ENCODE measurements at regions not wholly inside any gene's neighbourhood (a gene's known extent, or its start where the extent isn't known, plus 50 kb on each side); places are given as distances from the start of the nearest gene placed in this dataset.
"Not testable (repeated sequence)": the region's sequence is repeated elsewhere in the genome, so short reads cannot be mapped to it uniquely, and the experiment has no call there.

DNA sequence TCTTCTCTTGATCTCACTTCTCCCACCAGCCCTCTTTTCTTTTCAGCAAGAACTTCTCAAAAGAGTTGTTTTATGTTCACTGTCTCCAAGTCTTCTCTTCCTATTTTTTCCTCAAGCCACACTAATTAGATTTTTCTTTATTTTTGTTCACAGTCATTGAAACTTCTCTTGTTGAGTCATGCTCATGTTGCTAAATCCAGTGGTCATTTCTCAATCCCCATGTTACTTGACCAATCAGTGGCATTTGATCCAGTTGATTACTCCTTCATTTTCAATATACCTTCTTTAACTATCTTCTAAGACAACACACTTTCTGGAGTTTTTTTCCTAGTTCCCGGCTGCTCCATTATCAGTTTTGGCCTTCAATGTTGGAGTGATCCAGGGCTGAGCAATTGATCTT is 103.1 kb upstream of the LSM6 start:
- no peak for DNase-seq

DNA sequence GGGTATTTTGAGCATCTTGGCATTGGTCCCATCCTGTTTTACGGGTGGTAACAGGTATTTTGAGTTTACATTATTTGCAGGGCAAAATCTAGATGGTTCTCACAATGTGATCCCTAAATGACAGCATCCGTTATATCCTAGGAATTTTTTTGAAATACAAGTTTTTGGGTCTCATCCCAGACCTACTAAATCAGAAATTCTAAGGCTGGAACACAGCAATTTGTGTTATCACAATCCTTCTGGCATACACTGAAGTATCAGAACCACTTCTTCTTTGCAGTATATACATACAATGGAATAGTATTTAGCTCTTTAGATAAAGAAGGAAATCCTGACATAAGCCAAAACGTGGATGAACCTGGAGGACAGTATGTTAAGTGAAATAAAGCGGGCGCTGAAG is 104.1 kb upstream of the LSM6 start:
- DNase-seq: no peak

GRCh38 chr4:146063143-146063542 is 112.4 kb upstream of the LSM6 start:
- no peak for DNase-seq

GRCh38 chr4:146062340-146062739 is 113.2 kb upstream of the LSM6 start:
- no peak for DNase-seq

GRCh38 chr4:146061610-146062334 is 113.7 kb upstream of the LSM6 start:
- no peak for DNase-seq

GRCh38 chr4:146059865-146060264 is 115.7 kb upstream of the LSM6 start:
- no peak for DNase-seq

DNA sequence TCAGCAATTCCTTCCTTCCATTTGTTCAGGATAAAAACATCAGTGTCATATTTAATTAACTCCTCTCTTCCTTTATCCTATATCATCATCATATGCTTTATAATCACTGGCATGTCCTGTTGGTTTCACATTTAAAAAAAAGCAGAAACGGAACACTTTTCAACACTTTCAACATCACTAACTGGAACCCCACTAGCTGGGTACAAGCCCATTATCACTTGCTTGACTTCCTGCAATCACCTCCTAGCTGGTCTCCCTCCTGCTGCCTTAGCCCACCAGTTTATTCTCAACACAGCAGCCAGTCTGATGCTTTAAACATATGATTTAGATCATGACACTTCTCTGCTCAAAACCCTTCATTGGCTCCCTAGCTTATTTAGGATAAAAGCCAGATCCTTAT is 116.4 kb upstream of the LSM6 start:
- DNase-seq: no peak

GRCh38 chr4:146058531-146058930 is 117.0 kb upstream of the LSM6 start:
- DNase-seq: no peak

DNA sequence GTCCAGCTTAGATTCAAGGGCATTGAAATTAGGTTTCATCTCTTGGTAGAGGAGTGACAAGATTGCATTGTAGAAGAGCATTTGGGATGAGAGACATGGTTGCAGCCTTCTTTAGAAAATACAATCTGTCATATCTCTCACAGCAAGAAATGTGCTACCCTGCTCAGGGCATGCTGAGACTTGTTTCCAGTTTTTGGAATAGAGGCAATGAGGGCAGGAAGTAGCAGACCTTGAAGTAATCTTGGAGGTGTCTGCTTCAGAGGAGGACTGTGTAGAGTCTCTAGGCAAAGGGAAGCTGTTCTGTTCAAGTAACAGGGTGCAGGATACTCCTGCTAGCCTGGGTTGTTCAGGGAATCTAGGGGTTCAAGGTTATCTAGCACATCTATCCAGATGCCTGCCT is 116.1 kb upstream of the ZNF827 start:
- no peak for DNase-seq

DNA sequence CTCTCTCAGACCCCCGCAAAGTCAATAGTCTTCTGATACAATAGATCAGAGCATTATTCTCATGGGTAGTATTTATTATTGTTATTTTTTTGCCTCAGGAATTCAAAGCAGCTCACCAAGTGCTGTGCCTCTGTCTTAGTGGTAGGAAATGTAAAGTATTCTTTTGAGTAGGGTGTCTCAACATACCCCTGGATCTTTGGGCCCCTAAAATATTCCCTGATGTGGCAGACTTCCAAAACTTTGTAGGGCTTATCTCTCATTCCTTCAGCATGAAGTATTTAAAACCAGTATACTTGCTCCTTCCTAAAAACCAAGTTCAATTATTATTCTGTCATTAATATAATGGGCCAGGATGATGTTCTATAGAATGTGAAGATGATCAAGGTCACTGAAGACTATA is 115.3 kb upstream of the ZNF827 start:
- no peak for DNase-seq

GRCh38 chr4:146051728-146052391 is 113.2 kb upstream of the ZNF827 start:
- DNase-seq: no peak

DNA sequence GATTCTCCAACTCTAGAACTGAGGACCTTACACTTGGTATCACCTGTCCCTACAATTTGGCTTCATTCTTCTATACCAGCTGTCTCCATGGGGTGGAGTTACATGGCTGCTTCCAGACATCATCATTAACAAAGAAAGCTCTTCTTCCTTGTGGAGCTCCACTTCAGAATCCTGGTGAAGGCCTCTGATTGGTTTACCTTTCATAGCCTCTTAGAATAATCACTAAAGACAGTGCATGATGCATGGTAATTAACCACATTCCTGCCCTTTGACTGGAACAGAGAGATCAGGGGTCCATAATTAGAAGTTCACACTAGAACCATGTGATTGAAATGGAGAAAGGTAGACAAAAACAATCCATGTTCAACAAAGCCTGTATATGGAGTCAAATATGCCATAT is 112.6 kb upstream of the ZNF827 start:
- no peak for DNase-seq

DNA sequence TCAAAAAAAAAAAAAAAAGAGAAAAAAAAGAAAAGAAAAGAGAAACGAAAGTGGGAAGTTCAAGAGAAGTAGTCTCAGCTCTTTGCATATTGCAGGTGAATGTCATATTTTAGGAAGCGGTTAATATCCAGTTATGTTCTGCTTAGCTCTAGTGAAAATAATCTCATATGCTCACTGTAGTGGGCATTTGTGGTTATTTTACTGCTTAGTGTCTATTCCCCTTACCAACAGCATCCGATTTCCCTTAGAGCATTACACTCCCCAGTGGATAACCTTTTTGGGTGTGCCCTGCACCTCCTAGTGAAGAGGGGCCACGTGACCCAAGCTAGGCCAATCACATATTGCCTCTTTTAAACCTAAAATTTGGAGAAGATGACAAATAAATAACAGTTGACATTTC is 111.2 kb upstream of the ZNF827 start:
- no peak for DNase-seq

GRCh38 chr4:146047768-146048167 is 109.1 kb upstream of the ZNF827 start:
- DNase-seq: not testable (repeated sequence)

GRCh38 chr4:146041139-146042004 is 102.7 kb upstream of the ZNF827 start:
- no peak for DNase-seq

GRCh38 chr4:146040623-146041022 is 102.0 kb upstream of the ZNF827 start:
- no peak for DNase-seq

- no peak for DNase-seq
Measured at GRCh38 chr4:146033149-146033548, 94.5 kb upstream of the ZNF827 start.

DNA sequence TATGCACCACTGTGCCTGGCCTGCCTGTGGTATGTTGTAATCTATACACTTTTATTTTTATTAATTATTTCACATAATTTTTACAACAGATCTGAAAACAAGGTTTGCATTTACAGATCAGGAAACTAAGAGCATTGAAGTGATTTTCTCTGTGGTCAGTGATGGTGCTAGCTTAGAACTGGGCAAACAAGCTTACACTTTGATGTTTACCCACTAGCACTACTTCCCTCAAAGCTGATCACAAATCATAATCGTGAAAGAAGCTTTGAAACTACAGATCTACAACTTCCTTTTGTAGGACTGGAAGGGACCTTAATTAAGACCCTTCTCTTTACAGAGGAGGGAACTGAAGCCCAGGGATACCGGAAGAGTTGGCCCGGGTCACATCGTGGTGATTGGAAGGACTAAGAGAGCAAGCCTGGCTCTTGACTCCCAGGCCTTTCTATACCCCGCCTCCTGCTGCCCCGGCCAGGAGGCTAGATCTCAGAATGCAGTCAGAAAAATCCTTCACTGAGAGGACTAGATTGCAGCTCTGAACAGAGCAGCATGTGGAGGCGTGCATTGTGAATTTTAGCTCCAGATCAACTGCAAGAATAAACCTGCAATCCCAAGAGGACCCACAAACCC is 93.7 kb upstream of the ZNF827 start:
- no peak for DNase-seq

GRCh38 chr4:146029939-146030710 is 91.5 kb upstream of the ZNF827 start:
- no peak for DNase-seq

DNA sequence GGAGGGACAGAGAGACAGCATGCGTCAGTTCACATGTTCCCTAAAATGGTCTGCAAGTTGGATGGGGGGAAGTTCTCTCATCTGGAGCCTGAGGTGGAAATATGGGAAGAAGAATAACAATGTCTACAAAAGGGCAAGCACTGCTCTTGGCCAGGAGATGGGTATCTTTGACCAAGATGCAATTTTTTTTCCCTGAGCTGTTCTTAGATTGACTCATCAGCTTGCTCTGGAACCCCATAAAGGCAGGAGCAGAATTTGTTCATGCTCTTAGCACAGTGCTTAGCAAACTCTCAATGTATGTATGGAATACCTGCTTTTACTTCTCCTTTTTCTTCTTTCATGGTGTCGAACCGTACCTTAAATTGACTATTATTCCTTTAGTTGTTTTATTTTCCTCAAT is 90.5 kb upstream of the ZNF827 start:
- DNase-seq: peak; percentile 27

GRCh38 chr4:146027761-146028160 is 89.1 kb upstream of the ZNF827 start:
- no peak for DNase-seq

- DNase-seq: no peak
Measured at GRCh38 chr4:146023334-146023967, 84.8 kb upstream of the ZNF827 start.
